HEK293T (cell line): ENCODE measurements at regions not wholly inside any gene's neighbourhood (a gene's known extent, or its start where the extent isn't known, plus 50 kb on each side); places are given as distances from the start of the nearest gene placed in this dataset.

Experiments used
- CTCF ChIA-PET: fragments of 350-600 bp; formaldehyde crosslinking; extraction: SDS; loops from one replicate; lab custom pipeline; 2021; ENCODE audit warnings: antibody characterized with exemption, inconsistent platforms; lab: Yijun Ruan, JAX
- POLR2A ChIA-PET: fragments of 350-600 bp; formaldehyde crosslinking; extraction: SDS; loops from one replicate; lab custom pipeline; 2020; ENCODE audit warnings: antibody characterized with exemption, inconsistent platforms; lab: Yijun Ruan, JAX
- DNase-seq: peaks from one replicate; pipeline ENCODE4 v3.0.0; 2012; ENCODE audit warnings: mixed read lengths; ENCODE audit errors: extremely low spot score
- ARNT ChIP-seq: fragments of 450-650 bp; IDR thresholded peaks from 2 replicates; pipeline ENCODE4 v1.6.1; 2017; ENCODE audit warnings: mild to moderate bottlenecking
- BHLHE40 ChIP-seq: fragments of 450-650 bp; IDR thresholded peaks from 2 replicates; pipeline ENCODE4 v1.6.1; 2016; ENCODE audit warnings: mild to moderate bottlenecking, moderate library complexity, borderline replicate concordance
- CTBP1 ChIP-seq: fragments of 450-650 bp; IDR thresholded peaks from 2 replicates; pipeline ENCODE4 v1.6.1; 2016; ENCODE audit warnings: borderline replicate concordance
- ELF4 ChIP-seq: fragments of 450-650 bp; IDR thresholded peaks from 2 replicates; pipeline ENCODE4 v1.6.1; 2017; ENCODE audit warnings: antibody characterized with exemption
- FOXA1 ChIP-seq: fragments of 450-650 bp; IDR thresholded peaks from 2 replicates; pipeline ENCODE4 v1.6.1; 2016; ENCODE audit warnings: mild to moderate bottlenecking
- FOXK2 ChIP-seq: fragments of 450-650 bp; IDR thresholded peaks from 2 replicates; pipeline ENCODE4 v1.6.1; 2016; ENCODE audit warnings: mild to moderate bottlenecking
- FOXM1 ChIP-seq: fragments of 450-650 bp; IDR thresholded peaks from 2 replicates; pipeline ENCODE4 v1.6.1; 2017; ENCODE audit warnings: mild to moderate bottlenecking, borderline replicate concordance
- HDGF ChIP-seq: fragments of 450-650 bp; IDR thresholded peaks from 2 replicates; pipeline ENCODE4 v1.6.1; 2017; ENCODE audit warnings: antibody characterized with exemption, borderline replicate concordance
- L3MBTL2 ChIP-seq: fragments of 450-650 bp; conservative IDR thresholded peaks from 2 replicates; pipeline ENCODE4 v1.6.1; 2016; ENCODE audit warnings: mild to moderate bottlenecking
- LEF1 ChIP-seq: fragments of 450-650 bp; IDR thresholded peaks from 2 replicates; pipeline ENCODE4 v1.6.1; 2017; ENCODE audit warnings: mild to moderate bottlenecking, borderline replicate concordance
- NFRKB ChIP-seq: fragments of 450-650 bp; IDR thresholded peaks from 2 replicates; pipeline ENCODE4 v1.6.1; 2016; ENCODE audit warnings: mild to moderate bottlenecking, moderate library complexity
- PKNOX1 ChIP-seq: fragments of 450-650 bp; IDR thresholded peaks from 2 replicates; pipeline ENCODE4 v1.6.1; 2016
- SP1 ChIP-seq: fragments of 450-650 bp; IDR thresholded peaks from 2 replicates; pipeline ENCODE4 v1.6.1; 2017
- SUZ12 ChIP-seq: fragments of 450-650 bp; IDR thresholded peaks from 2 replicates; pipeline ENCODE4 v1.6.1; 2016; ENCODE audit warnings: mild to moderate bottlenecking
- TARDBP ChIP-seq: fragments of 450-650 bp; IDR thresholded peaks from 2 replicates; pipeline ENCODE4 v1.6.1; 2016
- ZNF384 ChIP-seq: fragments of 450-650 bp; IDR thresholded peaks from 2 replicates; pipeline ENCODE4 v1.6.1; 2016

- CTCF ChIA-PET = no interaction called here
- no peak for TF ChIP-seq FOXA1
- TF ChIP-seq FOXK2 = no peak
- TF ChIP-seq FOXM1 = no peak
- TF ChIP-seq ELF4 = no peak
- no peak for TF ChIP-seq CTBP1
- TF ChIP-seq SP1 = no peak
- no peak for TF ChIP-seq L3MBTL2
- TF ChIP-seq HDGF = no peak
- no peak for TF ChIP-seq PKNOX1
- DNase-seq = no peak
- POLR2A ChIA-PET = no interaction called here
These were observed 138.5 kb downstream of the RAB38 start for GRCh38 chr11:88036701-88037100.

GRCh38 chr11:88035271-88035670 lies 140.0 kb downstream of the RAB38 start:
- ChIA-PET POLR2A (no interaction called here), CTCF (no interaction called here)
- TF ChIP-seq L3MBTL2 = no peak
- no peak for TF ChIP-seq CTBP1
- TF ChIP-seq ZNF384 = no peak
- TF ChIP-seq LEF1 = no peak
- no peak for TF ChIP-seq FOXA1
- no peak for TF ChIP-seq HDGF
- no peak for TF ChIP-seq BHLHE40
- TF ChIP-seq PKNOX1 = no peak
- DNase-seq = no peak

- no peak for DNase-seq
- no peak for TF ChIP-seq FOXK2
- TF ChIP-seq L3MBTL2 = no peak
- no peak for TF ChIP-seq BHLHE40
- no peak for TF ChIP-seq ZNF384
- no peak for TF ChIP-seq ARNT
- TF ChIP-seq ELF4 = no peak
- no peak for TF ChIP-seq NFRKB
- TF ChIP-seq PKNOX1 = no peak
- ChIA-PET CTCF (no interaction called here), POLR2A (no interaction called here)
These were observed 157.6 kb downstream of the RAB38 start for GRCh38 chr11:88017666-88018065.

DNA sequence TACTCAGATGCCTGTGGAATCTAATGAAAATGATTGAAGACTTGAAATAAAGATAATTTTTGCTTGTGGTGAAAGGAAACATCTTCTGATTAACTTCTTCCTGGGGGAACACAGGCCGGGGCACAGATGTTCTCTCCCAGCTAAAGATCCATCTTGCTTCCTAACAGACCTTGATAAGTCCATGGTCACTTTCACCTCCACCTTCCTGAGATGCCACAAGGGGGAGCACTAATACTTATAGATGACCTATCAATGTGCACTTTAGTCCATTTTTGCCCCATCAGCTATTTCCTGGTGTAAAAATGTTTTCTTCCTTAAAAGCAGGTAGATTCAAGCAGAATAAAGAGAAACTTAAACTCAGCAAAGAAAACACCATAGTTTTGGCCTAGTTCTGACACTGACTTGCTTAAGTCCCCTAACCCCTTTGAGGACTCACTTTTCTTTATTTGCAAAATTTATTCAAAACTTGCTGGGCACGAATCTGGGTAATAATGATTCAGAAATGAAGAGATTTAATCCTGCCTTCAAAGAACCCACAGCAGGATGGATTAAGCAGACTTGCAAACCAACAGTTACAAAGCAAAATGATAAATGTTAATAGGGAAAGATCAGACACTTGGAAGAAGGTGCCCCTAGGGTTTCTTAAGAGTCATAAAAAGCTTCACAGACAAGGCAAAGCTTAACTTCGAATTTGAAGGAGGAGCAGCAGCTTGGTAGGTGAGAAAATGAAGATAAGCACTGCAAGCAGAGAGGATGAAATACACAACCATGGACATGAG lies 158.7 kb downstream of the RAB38 start:
- ChIA-PET CTCF (interaction anchor here (0.6 to 2.0 kb wide), 9 partner anchors 9 to 693 kb away, joined by 3 to 11 read pairs (median 4); no protein-coding TSS in a partner anchor), POLR2A (no interaction called here)
- peak; percentile 34 for DNase-seq
- no peak for TF ChIP-seq ZNF384
- TF ChIP-seq FOXA1 = no peak
- no peak for TF ChIP-seq PKNOX1
- TF ChIP-seq ELF4 = no peak
- TF ChIP-seq FOXM1 = no peak
- TF ChIP-seq FOXK2 = no peak
- TF ChIP-seq LEF1 = no peak
- no peak for TF ChIP-seq BHLHE40
- no peak for TF ChIP-seq CTBP1
- no peak for TF ChIP-seq ARNT
- TF ChIP-seq NFRKB = no peak
- TF ChIP-seq HDGF = no peak
- TF ChIP-seq L3MBTL2 = no peak

- TF ChIP-seq FOXK2 (no peak), ZNF384 (no peak), CTBP1 (no peak), LEF1 (no peak), ELF4 (no peak), SUZ12 (no peak), BHLHE40 (no peak), L3MBTL2 (no peak), TARDBP (no peak), HDGF (no peak), ARNT (no peak), SP1 (no peak), NFRKB (no peak), PKNOX1 (no peak), FOXA1 (no peak), FOXM1 (no peak)
- POLR2A ChIA-PET = no interaction called here
- CTCF ChIA-PET = interaction anchor here (0.6 to 2.0 kb wide), 3 partner anchors 137 to 855 kb away, joined by 4 to 11 read pairs (median 6); no protein-coding TSS in a partner anchor
- no peak for DNase-seq
These were observed 160.1 kb downstream of the RAB38 start for GRCh38 chr11:88015170-88015569.
